ENCODE measurements at regions not wholly inside any gene's neighbourhood (a gene's known extent, or its start where the extent isn't known, plus 50 kb on each side); places are given as distances from the start of the nearest gene placed in this dataset.

GRCh38 chr6:77535172-77535571 is 71.9 kb upstream of the HTR1B start:
- Histone ChIP-seq H3K9me3 (no peaks in the 10 kb centered on the region), H3K4me1 (no peaks in the 10 kb centered on the region), H3K36me3 (replicated peaks) (no peaks in the 10 kb centered on the region), H3K27me3 (ENCODE audit: low read depth) (no peaks in the 10 kb centered on the region), H3K4me3 (no peak overlapping the region)
- in situ Hi-C loops (cut with MboI; ENCODE audit: low sequenced_read_pairs), result no loop called here
- no peak for DNase-seq (ENCODE audit: low spot score in 2 of 2)

- DNase-seq (ENCODE audit: low spot score in 2 of 2), result no peak
- Histone ChIP-seq H3K9me3 (no peaks in the 10 kb centered on the region), H3K27me3 (ENCODE audit: low read depth) (no peaks in the 10 kb centered on the region), H3K4me3 (no peak overlapping the region), H3K36me3 (replicated peaks) (no peaks in the 10 kb centered on the region), H3K4me1 (no peaks in the 10 kb centered on the region)
- in situ Hi-C loops (cut with MboI; ENCODE audit: low sequenced_read_pairs), result no loop called here
These were observed 73.4 kb upstream of the HTR1B start for GRCh38 chr6:77536701-77537100.

GRCh38 chr6:77543601-77544000 is 80.3 kb upstream of the HTR1B start:
- H3K9me3 ChIP-seq, result no peaks in the 10 kb centered on the region
- no peaks in the 10 kb centered on the region for H3K4me1 ChIP-seq
- H3K4me3 ChIP-seq, result no peak overlapping the region
- in situ Hi-C loops (cut with MboI; ENCODE audit: low sequenced_read_pairs), result no loop called here
- no peaks in the 10 kb centered on the region for H3K36me3 ChIP-seq (replicated peaks)
- no peaks in the 10 kb centered on the region for H3K27me3 ChIP-seq (ENCODE audit: low read depth)
- no peak for DNase-seq (ENCODE audit: low spot score in 2 of 2)

GRCh38 chr6:77548190-77548589 is 84.9 kb upstream of the HTR1B start:
- no peaks in the 10 kb centered on the region for H3K36me3 ChIP-seq (replicated peaks)
- H3K27me3 ChIP-seq (ENCODE audit: low read depth), result 0 out of 2 replicates have a peak, but pooled peaks cover under 1% of the 10 kb centered on the region
- H3K4me1 ChIP-seq, result no peaks in the 10 kb centered on the region
- in situ Hi-C loops (cut with MboI; ENCODE audit: low sequenced_read_pairs), result no loop called here
- H3K9me3 ChIP-seq, result no peaks in the 10 kb centered on the region
- no peak overlapping the region for H3K4me3 ChIP-seq
- DNase-seq (ENCODE audit: low spot score in 2 of 2), result no peak

- in situ Hi-C loops (cut with MboI; ENCODE audit: low sequenced_read_pairs), result no loop called here
- H3K4me1 ChIP-seq, result no peaks in the 10 kb centered on the region
- no peaks in the 10 kb centered on the region for H3K9me3 ChIP-seq
- H3K4me3 ChIP-seq, result no peak overlapping the region
- no peak for DNase-seq (ENCODE audit: low spot score in 2 of 2)
- H3K27me3 ChIP-seq (ENCODE audit: low read depth), result 0 out of 2 replicates have a peak, but pooled peaks cover 3% of the 10 kb centered on the region
- H3K36me3 ChIP-seq (replicated peaks), result no peaks in the 10 kb centered on the region
These were observed 85.5 kb upstream of the HTR1B start for GRCh38 chr6:77548662-77549366.

- Histone ChIP-seq H3K9me3 (no peaks in the 10 kb centered on the region), H3K4me3 (no peak overlapping the region), H3K27me3 (ENCODE audit: low read depth) (0 out of 2 replicates have a peak, but pooled peaks cover 3% of the 10 kb centered on the region), H3K4me1 (no peaks in the 10 kb centered on the region), H3K36me3 (replicated peaks) (no peaks in the 10 kb centered on the region)
- DNase-seq (ENCODE audit: low spot score in 2 of 2), result no peak
- in situ Hi-C loops (cut with MboI; ENCODE audit: low sequenced_read_pairs), result no loop called here
These were observed 87.8 kb upstream of the HTR1B start for GRCh38 chr6:77551135-77551534.

GRCh38 chr6:77561768-77562314 is 91.0 kb upstream of the MEI4 start:
- Histone ChIP-seq H3K27me3 (ENCODE audit: low read depth) (peaks cover 14% of the 10 kb centered on the region), H3K4me1 (peaks cover 7% of the 10 kb centered on the region), H3K9me3 (no peaks in the 10 kb centered on the region), H3K36me3 (replicated peaks) (no peaks in the 10 kb centered on the region), H3K4me3 (no peak overlapping the region)
- in situ Hi-C loops (cut with MboI; ENCODE audit: low sequenced_read_pairs), result no loop called here
- peak in 1 of 2 experiments; percentile 14 for DNase-seq (ENCODE audit: low spot score in 2 of 2)

- Histone ChIP-seq H3K4me1 (peaks cover 7% of the 10 kb centered on the region), H3K36me3 (replicated peaks) (no peaks in the 10 kb centered on the region), H3K4me3 (no peak overlapping the region), H3K27me3 (ENCODE audit: low read depth) (peaks cover 15% of the 10 kb centered on the region), H3K9me3 (no peaks in the 10 kb centered on the region)
- no peak for DNase-seq (ENCODE audit: low spot score in 2 of 2)
- in situ Hi-C loops (cut with MboI; ENCODE audit: low sequenced_read_pairs), result no loop called here
These were observed 87.5 kb upstream of the MEI4 start for GRCh38 chr6:77565370-77565769.

- Histone ChIP-seq H3K36me3 (replicated peaks) (no peaks in the 10 kb centered on the region), H3K27me3 (ENCODE audit: low read depth) (peaks cover 24% of the 10 kb centered on the region), H3K4me1 (peaks cover 7% of the 10 kb centered on the region), H3K9me3 (no peaks in the 10 kb centered on the region), H3K4me3 (no peak overlapping the region)
- in situ Hi-C loops (cut with MboI; ENCODE audit: low sequenced_read_pairs), result no loop called here
- DNase-seq (ENCODE audit: low spot score in 2 of 2), result no peak
These were observed 86.6 kb upstream of the MEI4 start for GRCh38 chr6:77566235-77566634.

- peaks cover 37% of the 10 kb centered on the region for H3K27me3 ChIP-seq (ENCODE audit: low read depth)
- no peaks in the 10 kb centered on the region for H3K4me1 ChIP-seq
- in situ Hi-C loops (cut with MboI; ENCODE audit: low sequenced_read_pairs), result no loop called here
- H3K9me3 ChIP-seq, result no peaks in the 10 kb centered on the region
- H3K36me3 ChIP-seq (replicated peaks), result no peaks in the 10 kb centered on the region
- no peak overlapping the region for H3K4me3 ChIP-seq
- peak in 1 of 2 experiments; percentile 11 for DNase-seq (ENCODE audit: low spot score in 2 of 2)
These were observed 84.3 kb upstream of the MEI4 start for GRCh38 chr6:77568570-77568969.

GRCh38 chr6:77573843-77574242 is 79.0 kb upstream of the MEI4 start:
- in situ Hi-C loops (cut with MboI; ENCODE audit: low sequenced_read_pairs), result no loop called here
- no peak overlapping the region for H3K4me3 ChIP-seq
- no peak for DNase-seq (ENCODE audit: low spot score in 2 of 2)
- no peaks in the 10 kb centered on the region for H3K36me3 ChIP-seq (replicated peaks)
- peaks cover 37% of the 10 kb centered on the region for H3K27me3 ChIP-seq (ENCODE audit: low read depth)
- H3K4me1 ChIP-seq, result no peaks in the 10 kb centered on the region
- no peaks in the 10 kb centered on the region for H3K9me3 ChIP-seq

- Histone ChIP-seq H3K27me3 (ENCODE audit: low read depth) (no peaks in the 10 kb centered on the region), H3K4me1 (no peaks in the 10 kb centered on the region), H3K36me3 (replicated peaks) (no peaks in the 10 kb centered on the region), H3K9me3 (no peaks in the 10 kb centered on the region), H3K4me3 (no peak overlapping the region)
- no peak for DNase-seq (ENCODE audit: low spot score in 2 of 2)
- in situ Hi-C loops (cut with MboI; ENCODE audit: low sequenced_read_pairs), result no loop called here
These were observed 64.9 kb upstream of the MEI4 start for GRCh38 chr6:77587963-77588362.

Data from HAP-1 (cell line).